SJSA1 (cell line): ENCODE measurements at regions not wholly inside any gene's neighbourhood (a gene's known extent, or its start where the extent isn't known, plus 50 kb on each side); places are given as distances from the start of the nearest gene placed in this dataset.
"Not testable (repeated sequence)": the region's sequence is repeated elsewhere in the genome, so short reads cannot be mapped to it uniquely, and the experiment has no call there.

Experiments
- DNase-seq, 2 experiments: peaks; one replicate each; pipeline ENCODE4 v3.0.0-alpha.2; 2015 to 2020; ENCODE audit warnings: low spot score in 2 of 2, low read depth in 1 of 2
- H3K27ac ChIP-seq: fragments of 250-450 bp; sonication (Bioruptor Pico); 2 replicates; pipeline ENCODE4 v1.5.1; 2020; ENCODE audit warnings: mild to moderate bottlenecking, moderate library complexity
- H3K27me3 ChIP-seq: fragments of 250-450 bp; sonication (Bioruptor Pico); replicated peaks from 2 replicates; pipeline ENCODE4 v1.5.1; 2020; ENCODE audit warnings: mild to moderate bottlenecking, moderate library complexity
- H3K36me3 ChIP-seq: fragments of 250-450 bp; sonication (Bioruptor Pico); 2 replicates; pipeline ENCODE4 v1.5.1; 2020; ENCODE audit warnings: mild to moderate bottlenecking
- H3K4me1 ChIP-seq: fragments of 250-450 bp; sonication (Bioruptor Pico); replicated peaks from 2 replicates; pipeline ENCODE4 v1.6.1; 2021; ENCODE audit warnings: mild to moderate bottlenecking
- H3K4me3 ChIP-seq: fragments of 250-450 bp; sonication (Bioruptor Pico); 2 replicates; pipeline ENCODE4 v1.5.1; 2020; ENCODE audit warnings: mild to moderate bottlenecking
- H3K9me3 ChIP-seq: fragments of 250-450 bp; sonication (Bioruptor Pico); replicated peaks from 2 replicates; pipeline ENCODE4 v1.5.1; 2020; ENCODE audit warnings: mild to moderate bottlenecking

GRCh38 chr2:51981783-51982182 is 949.9 kb upstream of the NRXN1 start:
- Histone ChIP-seq H3K4me1 (no peaks in the 10 kb centered on the region), H3K36me3 (no peaks in the 10 kb centered on the region), H3K9me3 (no peaks in the 10 kb centered on the region), H3K27ac (no peak overlapping the region), H3K27me3 (no peaks in the 10 kb centered on the region), H3K4me3 (no peak overlapping the region)
- no peak for DNase-seq

- Histone ChIP-seq H3K4me3 (no peak overlapping the region), H3K36me3 (no peaks in the 10 kb centered on the region), H3K27me3 (no peaks in the 10 kb centered on the region), H3K9me3 (0 out of 2 replicates have a peak, but pooled peaks cover 5% of the 10 kb centered on the region), H3K4me1 (no peaks in the 10 kb centered on the region), H3K27ac (no peak overlapping the region)
- no peak for DNase-seq
Measured at GRCh38 chr2:51976623-51977022, 944.7 kb upstream of the NRXN1 start.

- 0 out of 2 replicates have a peak, but pooled peaks cover 7% of the 10 kb centered on the region for H3K9me3 ChIP-seq
- H3K4me1 ChIP-seq = no peaks in the 10 kb centered on the region
- no peak overlapping the region for H3K27ac ChIP-seq
- DNase-seq = no peak
- no peaks in the 10 kb centered on the region for H3K36me3 ChIP-seq
- H3K4me3 ChIP-seq = no peak overlapping the region
- no peaks in the 10 kb centered on the region for H3K27me3 ChIP-seq
Measured at GRCh38 chr2:51971136-51971535, 939.2 kb upstream of the NRXN1 start.

- no peaks in the 10 kb centered on the region for H3K27me3 ChIP-seq
- 0 out of 2 replicates have a peak, but pooled peaks cover 2% of the 10 kb centered on the region for H3K9me3 ChIP-seq
- no peak overlapping the region for H3K4me3 ChIP-seq
- H3K4me1 ChIP-seq = no peaks in the 10 kb centered on the region
- no peak overlapping the region for H3K27ac ChIP-seq
- DNase-seq = no peak
- no peaks in the 10 kb centered on the region for H3K36me3 ChIP-seq
Measured at GRCh38 chr2:51969347-51969746, 937.4 kb upstream of the NRXN1 start.

GRCh38 chr2:51960841-51961335 is 929.0 kb upstream of the NRXN1 start:
- no peak overlapping the region for H3K4me3 ChIP-seq
- H3K27me3 ChIP-seq = no peaks in the 10 kb centered on the region
- DNase-seq = no peak
- no peak overlapping the region for H3K27ac ChIP-seq
- H3K36me3 ChIP-seq = no peaks in the 10 kb centered on the region
- peaks cover 6% of the 10 kb centered on the region; the same call in 1 of the 2 replicates for H3K9me3 ChIP-seq
- H3K4me1 ChIP-seq = no peaks in the 10 kb centered on the region

- H3K9me3 ChIP-seq = peaks cover 7% of the 10 kb centered on the region; the same call in 1 of the 2 replicates
- no peak overlapping the region for H3K27ac ChIP-seq
- H3K36me3 ChIP-seq = no peaks in the 10 kb centered on the region
- no peak overlapping the region for H3K4me3 ChIP-seq
- no peaks in the 10 kb centered on the region for H3K4me1 ChIP-seq
- no peaks in the 10 kb centered on the region for H3K27me3 ChIP-seq
- DNase-seq = no peak
Measured at GRCh38 chr2:51960281-51960680, 928.3 kb upstream of the NRXN1 start.

GRCh38 chr2:51959696-51960095 is 927.8 kb upstream of the NRXN1 start:
- H3K9me3 ChIP-seq = peaks cover 7% of the 10 kb centered on the region; the same call in 1 of the 2 replicates
- H3K4me1 ChIP-seq = no peaks in the 10 kb centered on the region
- no peak for DNase-seq
- H3K36me3 ChIP-seq = no peaks in the 10 kb centered on the region
- no peak overlapping the region for H3K4me3 ChIP-seq
- no peak overlapping the region for H3K27ac ChIP-seq
- H3K27me3 ChIP-seq = no peaks in the 10 kb centered on the region

GRCh38 chr2:51953931-51954330 is 922.0 kb upstream of the NRXN1 start:
- Histone ChIP-seq H3K27me3 (no peaks in the 10 kb centered on the region), H3K36me3 (no peaks in the 10 kb centered on the region), H3K4me3 (no peak overlapping the region), H3K4me1 (no peaks in the 10 kb centered on the region), H3K9me3 (peaks cover 4% of the 10 kb centered on the region; the same call in 1 of the 2 replicates), H3K27ac (no peak overlapping the region)
- no peak for DNase-seq

- no peak for DNase-seq
- H3K9me3 ChIP-seq = peaks cover 7% of the 10 kb centered on the region
- no peaks in the 10 kb centered on the region for H3K4me1 ChIP-seq
- H3K36me3 ChIP-seq = no peaks in the 10 kb centered on the region
- H3K27me3 ChIP-seq = no peaks in the 10 kb centered on the region
- H3K4me3 ChIP-seq = no peak overlapping the region
- H3K27ac ChIP-seq = no peak overlapping the region
Measured at GRCh38 chr2:51921076-51921475, 889.1 kb upstream of the NRXN1 start.

- Histone ChIP-seq H3K27me3 (no peaks in the 10 kb centered on the region), H3K36me3 (no peaks in the 10 kb centered on the region), H3K9me3 (peaks cover 7% of the 10 kb centered on the region), H3K27ac (no peak overlapping the region), H3K4me1 (no peaks in the 10 kb centered on the region), H3K4me3 (no peak overlapping the region)
- no peak for DNase-seq
Measured at GRCh38 chr2:51920509-51920908, 888.6 kb upstream of the NRXN1 start.

GRCh38 chr2:51919395-51919794 is 887.5 kb upstream of the NRXN1 start:
- Histone ChIP-seq H3K4me3 (no peak overlapping the region), H3K36me3 (no peaks in the 10 kb centered on the region), H3K27ac (no peak overlapping the region), H3K9me3 (peaks cover 7% of the 10 kb centered on the region), H3K4me1 (no peaks in the 10 kb centered on the region), H3K27me3 (no peaks in the 10 kb centered on the region)
- no peak for DNase-seq

GRCh38 chr2:51918113-51918512 is 886.2 kb upstream of the NRXN1 start:
- no peak for DNase-seq
- H3K9me3 ChIP-seq = peaks cover 7% of the 10 kb centered on the region
- H3K4me3 ChIP-seq = no peak overlapping the region
- no peak overlapping the region for H3K27ac ChIP-seq
- no peaks in the 10 kb centered on the region for H3K27me3 ChIP-seq
- H3K4me1 ChIP-seq = no peaks in the 10 kb centered on the region
- no peaks in the 10 kb centered on the region for H3K36me3 ChIP-seq

- Histone ChIP-seq H3K4me3 (no peak overlapping the region), H3K36me3 (no peaks in the 10 kb centered on the region), H3K27ac (no peak overlapping the region), H3K27me3 (no peaks in the 10 kb centered on the region), H3K4me1 (no peaks in the 10 kb centered on the region), H3K9me3 (peaks cover 3% of the 10 kb centered on the region; the same call in 1 of the 2 replicates)
- DNase-seq = no peak
Measured at GRCh38 chr2:51903728-51904127, 871.8 kb upstream of the NRXN1 start.

- Histone ChIP-seq H3K9me3 (peaks cover 3% of the 10 kb centered on the region; the same call in 1 of the 2 replicates), H3K36me3 (no peaks in the 10 kb centered on the region), H3K27ac (no peak overlapping the region), H3K27me3 (no peaks in the 10 kb centered on the region), H3K4me1 (no peaks in the 10 kb centered on the region), H3K4me3 (no peak overlapping the region)
- no peak for DNase-seq
Measured at GRCh38 chr2:51899643-51900042, 867.7 kb upstream of the NRXN1 start.

- not testable (repeated sequence) for H3K27ac ChIP-seq, H3K4me1 ChIP-seq, H3K36me3 ChIP-seq
Measured at GRCh38 chr2:51894584-51894983, 862.7 kb upstream of the NRXN1 start.

More at GRCh38 chr2:51894584-51894983, 862.7 kb upstream of the NRXN1 start:
- not testable (repeated sequence) for H3K4me3 ChIP-seq, DNase-seq, H3K27me3 ChIP-seq, H3K9me3 ChIP-seq
